ENCODE measurements at regions not wholly inside any gene's neighbourhood (a gene's known extent, or its start where the extent isn't known, plus 50 kb on each side); places are given as distances from the start of the nearest gene placed in this dataset.

- TF ChIP-seq EP300 (IDR thresholded peaks at IDR 0.05; ENCODE audit: low read depth in 2 of 2, low read length in 2 of 2) (peak in 1 of 2 experiments; percentile 89; a peak in 2 of 4 replicates), EP300 (CRISPR knock-in tag; IDR thresholded peaks at IDR 0.05; ENCODE audit: borderline replicate concordance) (peak; percentile 76), FOXO1 (CRISPR knock-in tag; IDR thresholded peaks at IDR 0.05) (peak; percentile 94), ZNF761 (CRISPR knock-in tag; conservative IDR thresholded peaks at IDR 0.05) (no peak), E2F5 (CRISPR knock-in tag; conservative IDR thresholded peaks at IDR 0.05) (no peak), NFRKB (IDR thresholded peaks at IDR 0.05) (no peak), SIX1 (CRISPR knock-in tag; IDR thresholded peaks at IDR 0.05; ENCODE audit: borderline replicate concordance) (peak; percentile 83; the same call in 1 of the 2 replicates), EHMT2 (IDR thresholded peaks at IDR 0.05; ENCODE audit: borderline replicate concordance, low read depth, low read length) (no peak; the same call in 1 of the 2 replicates), BRF2 (CRISPR knock-in tag; IDR thresholded peaks at IDR 0.05) (no peak), ZMAT3 (CRISPR knock-in tag; conservative IDR thresholded peaks at IDR 0.05) (peak; percentile 80; the same call in 1 of the 2 replicates), SNAPC4 (CRISPR knock-in tag; IDR thresholded peaks at IDR 0.05) (0 out of 2 replicates have a peak, but pooled peaks have one; percentile 40), XRCC5 (optimal IDR thresholded peaks at IDR 0.05; ENCODE audit: low read length) (no peak), ZNF431 (CRISPR knock-in tag; IDR thresholded peaks at IDR 0.05; ENCODE audit: borderline replicate concordance, low read depth) (peak; percentile 78; the same call in 1 of the 2 replicates), CREB1 (IDR thresholded peaks at IDR 0.05) (no peak), CREB1 (CRISPR knock-in tag; IDR thresholded peaks at IDR 0.05) (peak; percentile 68), MZF1 (CRISPR knock-in tag; IDR thresholded peaks at IDR 0.05; ENCODE audit: borderline replicate concordance) (no peak), CAMTA2 (CRISPR knock-in tag; IDR thresholded peaks at IDR 0.05; ENCODE audit: borderline replicate concordance) (no peak)
- TF ChIP-seq, protein P1, sequence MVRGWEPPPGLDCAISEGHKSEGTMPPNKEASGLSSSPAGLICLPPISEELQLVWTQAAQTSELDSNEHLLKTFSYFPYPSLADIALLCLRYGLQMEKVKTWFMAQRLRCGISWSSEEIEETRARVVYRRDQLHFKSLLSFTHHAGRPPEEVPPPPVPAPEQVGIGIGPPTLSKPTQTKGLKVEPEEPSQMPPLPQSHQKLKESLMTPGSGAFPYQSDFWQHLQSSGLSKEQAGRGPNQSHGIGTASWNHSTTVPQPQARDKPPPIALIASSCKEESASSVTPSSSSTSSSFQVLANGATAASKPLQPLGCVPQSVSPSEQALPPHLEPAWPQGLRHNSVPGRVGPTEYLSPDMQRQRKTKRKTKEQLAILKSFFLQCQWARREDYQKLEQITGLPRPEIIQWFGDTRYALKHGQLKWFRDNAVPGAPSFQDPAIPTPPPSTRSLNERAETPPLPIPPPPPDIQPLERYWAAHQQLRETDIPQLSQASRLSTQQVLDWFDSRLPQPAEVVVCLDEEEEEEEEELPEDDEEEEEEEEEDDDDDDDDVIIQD (CRISPR knock-in tag; IDR thresholded peaks at IDR 0.05; ENCODE audit: low read depth), result peak; percentile 78; the same call in 1 of the 2 replicates
- TF ChIP-seq, protein P2, sequence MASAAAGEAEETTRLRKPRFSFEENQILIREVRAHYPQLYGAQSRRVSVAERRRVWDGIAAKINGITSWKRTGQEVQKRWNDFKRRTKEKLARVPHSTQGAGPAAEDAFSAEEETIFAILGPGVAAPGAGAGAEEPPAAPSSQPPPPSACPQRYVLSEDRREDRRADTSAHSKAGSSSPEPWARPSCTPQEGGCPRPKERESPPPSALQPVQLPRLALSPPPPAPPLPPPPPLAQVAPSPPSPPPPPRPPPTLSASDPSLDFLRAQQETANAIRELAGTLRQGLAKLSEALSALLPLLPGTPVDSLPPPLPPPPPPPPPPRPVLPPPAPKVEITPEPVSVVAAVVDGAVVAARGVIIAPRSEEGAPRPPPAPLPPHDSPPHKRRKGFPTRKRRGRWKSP (CRISPR knock-in tag; IDR thresholded peaks at IDR 0.05), result peak; percentile 40; the same call in 1 of the 2 replicates
Measured at GRCh38 chr22:22386602-22387385, 121.7 kb downstream of the ZNF280B start (continued).

Measured in HepG2 (cell line).